Uterus (tissue), 2 donors: ENCODE measurements at regions not wholly inside any gene's neighbourhood (a gene's known extent, or its start where the extent isn't known, plus 50 kb on each side); places are given as distances from the start of the nearest gene placed in this dataset.

Source experiments
- POLR2A ChIP-seq, 2 donors: fragments of 450-650 bp; IDR thresholded peaks; one replicate each; pipeline ENCODE4 v1.6.1; 2016; ENCODE audit warnings: antibody characterized with exemption in 2 of 2, mild to moderate bottlenecking in 1 of 2, moderate library complexity in 1 of 2
- TF ChIP-seq, protein P1 (sequence below), 4 experiments: fragments of 200-600 bp in 2 of 4; fragments of 450-650 bp in 2 of 4; sonication (generic) in 2 of 4; IDR thresholded peaks; one replicate each; pipeline ENCODE4 v1.5.1; 2016 to 2019; ENCODE audit warnings: antibody characterized with exemption in 4 of 4, mild to moderate bottlenecking in 2 of 4, moderate library complexity in 1 of 4

DNA sequence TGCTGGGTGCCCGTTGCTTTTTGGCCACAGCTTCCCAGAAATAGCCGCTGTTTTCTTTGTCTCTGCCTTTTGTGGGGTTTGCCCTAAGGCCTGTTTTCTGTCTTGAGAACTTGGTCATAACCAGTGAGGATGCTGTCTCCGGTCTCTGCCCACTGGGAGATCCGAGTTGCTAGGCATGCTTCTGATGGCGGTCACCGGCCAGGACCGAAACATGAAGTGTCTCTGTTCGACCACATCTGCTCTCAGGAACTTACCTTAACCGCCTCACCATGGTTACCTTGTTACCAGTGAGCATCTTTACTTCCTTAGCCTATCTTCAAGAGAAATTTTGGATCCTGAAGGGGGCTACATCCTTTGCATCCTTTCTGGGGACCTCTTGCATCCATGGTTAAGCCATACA is 91.9 kb downstream of the RTP5 start:
- TF ChIP-seq, protein P1, sequence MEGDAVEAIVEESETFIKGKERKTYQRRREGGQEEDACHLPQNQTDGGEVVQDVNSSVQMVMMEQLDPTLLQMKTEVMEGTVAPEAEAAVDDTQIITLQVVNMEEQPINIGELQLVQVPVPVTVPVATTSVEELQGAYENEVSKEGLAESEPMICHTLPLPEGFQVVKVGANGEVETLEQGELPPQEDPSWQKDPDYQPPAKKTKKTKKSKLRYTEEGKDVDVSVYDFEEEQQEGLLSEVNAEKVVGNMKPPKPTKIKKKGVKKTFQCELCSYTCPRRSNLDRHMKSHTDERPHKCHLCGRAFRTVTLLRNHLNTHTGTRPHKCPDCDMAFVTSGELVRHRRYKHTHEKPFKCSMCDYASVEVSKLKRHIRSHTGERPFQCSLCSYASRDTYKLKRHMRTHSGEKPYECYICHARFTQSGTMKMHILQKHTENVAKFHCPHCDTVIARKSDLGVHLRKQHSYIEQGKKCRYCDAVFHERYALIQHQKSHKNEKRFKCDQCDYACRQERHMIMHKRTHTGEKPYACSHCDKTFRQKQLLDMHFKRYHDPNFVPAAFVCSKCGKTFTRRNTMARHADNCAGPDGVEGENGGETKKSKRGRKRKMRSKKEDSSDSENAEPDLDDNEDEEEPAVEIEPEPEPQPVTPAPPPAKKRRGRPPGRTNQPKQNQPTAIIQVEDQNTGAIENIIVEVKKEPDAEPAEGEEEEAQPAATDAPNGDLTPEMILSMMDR (IDR thresholded peaks at IDR 0.05): no peak
- TF ChIP-seq POLR2A (IDR thresholded peaks at IDR 0.05): no peak
